Glutamatergic neuron (in vitro differentiated cells): ENCODE measurements at regions not wholly inside any gene's neighbourhood (a gene's known extent, or its start where the extent isn't known, plus 50 kb on each side); places are given as distances from the start of the nearest gene placed in this dataset.

Experiments used
- DNase-seq: peaks from one replicate; pipeline ENCODE4 v3.0.0; 2022
- H3K27ac Mint-ChIP-seq: one replicate; pipeline ENCODE4 v1.8.0; 2020; ENCODE audit warnings: mild to moderate bottlenecking, mixed read lengths, inconsistent platforms; ENCODE audit not compliant: unreplicated experiment
- H3K27me3 Mint-ChIP-seq: one replicate; pipeline ENCODE4 v1.8.0; 2020; ENCODE audit warnings: mild to moderate bottlenecking, moderate library complexity, mixed read lengths, inconsistent platforms; ENCODE audit not compliant: unreplicated experiment
- H3K36me3 Mint-ChIP-seq: one replicate; pipeline ENCODE4 v1.8.0; 2020; ENCODE audit warnings: mild to moderate bottlenecking, mixed read lengths, inconsistent platforms; ENCODE audit not compliant: unreplicated experiment
- H3K4me1 Mint-ChIP-seq: one replicate; pipeline ENCODE4 v1.8.0; 2020; ENCODE audit warnings: mild to moderate bottlenecking, low read depth, mixed read lengths, inconsistent platforms; ENCODE audit not compliant: unreplicated experiment
- H3K4me3 Mint-ChIP-seq: one replicate; pipeline ENCODE4 v1.8.0; 2020; ENCODE audit warnings: mild to moderate bottlenecking, mixed read lengths, inconsistent platforms; ENCODE audit not compliant: unreplicated experiment
- H3K9me3 Mint-ChIP-seq: one replicate; pipeline ENCODE4 v1.8.0; 2020; ENCODE audit warnings: mild to moderate bottlenecking, moderate library complexity, mixed read lengths, inconsistent platforms; ENCODE audit not compliant: unreplicated experiment
- TF ChIP-seq, protein P1 (sequence below): fragments of 200-600 bp; sonication (generic); IDR thresholded peaks from one replicate; pipeline ENCODE4 v1.5.0; 2021; ENCODE audit not compliant: partially characterized antibody, unreplicated experiment

DNA sequence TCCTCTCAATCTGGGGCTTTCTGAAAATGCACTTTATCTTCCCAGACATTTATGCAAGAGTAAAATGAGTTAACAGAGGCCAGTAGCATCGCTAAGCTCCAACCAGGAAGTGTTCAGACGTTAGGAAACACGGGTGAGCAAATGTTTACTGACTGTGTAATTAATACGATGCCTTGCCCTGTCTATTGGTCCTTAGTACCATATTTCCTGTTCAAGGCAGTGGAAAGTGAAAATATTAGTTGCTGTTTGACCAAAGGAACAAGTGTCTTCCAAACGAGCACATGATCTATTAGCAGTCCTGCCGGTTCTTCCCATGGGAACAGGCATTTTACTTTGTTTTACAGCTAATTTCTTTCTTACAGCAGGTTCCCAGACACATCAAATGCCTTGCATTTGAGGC lies 311.1 kb upstream of the JAG1 start:
- Mint-ChIP-seq H3K9me3 (no peaks in the 10 kb centered on the region), H3K36me3 (no peaks in the 10 kb centered on the region), H3K4me1 (peaks cover 5% of the 10 kb centered on the region), H3K27ac (no peak overlapping the region), H3K4me3 (no peak overlapping the region), H3K27me3 (no peaks in the 10 kb centered on the region)
- TF ChIP-seq, protein P1, sequence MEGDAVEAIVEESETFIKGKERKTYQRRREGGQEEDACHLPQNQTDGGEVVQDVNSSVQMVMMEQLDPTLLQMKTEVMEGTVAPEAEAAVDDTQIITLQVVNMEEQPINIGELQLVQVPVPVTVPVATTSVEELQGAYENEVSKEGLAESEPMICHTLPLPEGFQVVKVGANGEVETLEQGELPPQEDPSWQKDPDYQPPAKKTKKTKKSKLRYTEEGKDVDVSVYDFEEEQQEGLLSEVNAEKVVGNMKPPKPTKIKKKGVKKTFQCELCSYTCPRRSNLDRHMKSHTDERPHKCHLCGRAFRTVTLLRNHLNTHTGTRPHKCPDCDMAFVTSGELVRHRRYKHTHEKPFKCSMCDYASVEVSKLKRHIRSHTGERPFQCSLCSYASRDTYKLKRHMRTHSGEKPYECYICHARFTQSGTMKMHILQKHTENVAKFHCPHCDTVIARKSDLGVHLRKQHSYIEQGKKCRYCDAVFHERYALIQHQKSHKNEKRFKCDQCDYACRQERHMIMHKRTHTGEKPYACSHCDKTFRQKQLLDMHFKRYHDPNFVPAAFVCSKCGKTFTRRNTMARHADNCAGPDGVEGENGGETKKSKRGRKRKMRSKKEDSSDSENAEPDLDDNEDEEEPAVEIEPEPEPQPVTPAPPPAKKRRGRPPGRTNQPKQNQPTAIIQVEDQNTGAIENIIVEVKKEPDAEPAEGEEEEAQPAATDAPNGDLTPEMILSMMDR, result no peak
- DNase-seq, result no peak

DNA sequence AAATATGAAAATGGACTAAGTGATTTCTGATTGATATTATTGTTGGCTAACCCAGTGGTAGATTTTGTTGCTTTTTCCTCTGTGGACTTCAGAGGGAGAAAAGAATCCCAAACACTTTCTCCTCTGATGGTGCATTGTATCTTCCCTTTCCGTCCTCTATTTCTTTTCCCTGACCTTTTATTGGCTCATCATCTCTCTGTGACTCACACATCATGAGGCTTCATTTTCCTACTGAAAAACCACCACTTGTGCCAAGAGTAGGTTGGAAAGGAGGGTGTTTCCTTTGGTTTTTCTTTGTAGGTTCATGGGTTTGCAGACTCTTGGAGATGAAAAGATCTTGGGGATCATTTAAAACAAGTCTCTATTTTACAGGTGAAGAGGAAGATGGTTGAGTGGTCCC lies 311.7 kb upstream of the JAG1 start:
- Mint-ChIP-seq H3K4me3 (no peak overlapping the region), H3K27me3 (no peaks in the 10 kb centered on the region), H3K9me3 (no peaks in the 10 kb centered on the region), H3K27ac (no peak overlapping the region), H3K4me1 (peaks cover 5% of the 10 kb centered on the region), H3K36me3 (no peaks in the 10 kb centered on the region)
- DNase-seq, result no peak
- TF ChIP-seq, protein P1, result no peak

DNA sequence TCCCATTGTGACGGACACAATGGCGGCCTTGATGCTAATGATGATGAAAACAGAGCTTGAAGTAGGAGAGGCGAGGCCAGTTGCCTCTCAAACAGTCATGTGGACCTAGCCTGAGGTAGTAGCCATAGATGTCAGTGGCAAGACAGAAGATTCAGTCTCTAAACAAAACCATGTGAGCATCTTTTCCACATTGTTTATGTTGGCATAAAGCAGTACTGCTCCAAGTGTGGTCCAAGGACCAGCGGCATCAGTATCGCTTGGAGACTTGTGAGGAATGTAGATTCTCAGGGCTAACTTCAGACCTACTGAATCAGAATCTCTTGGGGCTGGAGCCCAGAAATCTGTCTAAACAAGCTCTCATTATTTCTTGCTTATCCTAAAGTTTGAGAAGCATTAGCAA lies 312.8 kb upstream of the JAG1 start:
- Mint-ChIP-seq H3K27me3 (peaks cover 3% of the 10 kb centered on the region), H3K9me3 (no peaks in the 10 kb centered on the region), H3K36me3 (no peaks in the 10 kb centered on the region), H3K4me3 (no peak overlapping the region), H3K4me1 (peaks cover 5% of the 10 kb centered on the region), H3K27ac (no peak overlapping the region)
- DNase-seq, result no peak
- TF ChIP-seq, protein P1, result no peak

DNA sequence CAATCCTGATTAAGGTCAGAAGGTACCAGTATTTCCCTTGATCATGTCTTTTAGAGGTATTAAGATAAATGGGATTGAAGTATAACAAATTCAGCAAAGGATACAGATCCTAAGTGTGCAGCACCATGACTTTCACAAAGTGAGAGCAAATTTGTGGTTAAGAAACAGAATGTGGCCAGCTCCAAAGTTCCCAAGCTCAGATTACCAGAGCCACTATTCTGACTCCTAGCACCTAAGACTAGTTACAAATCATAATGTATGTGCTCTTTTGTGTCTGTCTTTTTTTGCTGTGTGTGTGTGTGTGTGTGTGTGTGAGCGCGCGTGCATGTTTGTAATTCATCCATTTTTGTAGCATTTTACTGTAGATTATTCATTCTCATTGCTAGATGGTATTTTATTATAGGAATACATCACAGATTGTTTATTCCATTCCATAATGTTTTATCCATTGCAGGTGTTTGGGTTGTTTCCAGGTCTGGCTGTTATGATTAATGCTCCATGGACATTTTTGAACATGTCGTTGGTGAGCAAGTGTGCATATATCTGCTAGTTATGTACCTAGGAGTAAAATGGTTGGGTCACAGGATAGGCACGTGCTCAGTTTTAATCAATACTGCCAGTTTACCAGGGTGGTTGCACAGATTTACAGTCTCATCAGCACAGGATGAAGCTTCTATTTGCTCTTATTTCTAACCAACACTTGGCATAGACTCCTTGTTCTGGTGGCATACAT lies 314.0 kb upstream of the JAG1 start:
- H3K27ac Mint-ChIP-seq, result no peak overlapping the region
- TF ChIP-seq, protein P1, result no peak
- DNase-seq, result no peak

DNA sequence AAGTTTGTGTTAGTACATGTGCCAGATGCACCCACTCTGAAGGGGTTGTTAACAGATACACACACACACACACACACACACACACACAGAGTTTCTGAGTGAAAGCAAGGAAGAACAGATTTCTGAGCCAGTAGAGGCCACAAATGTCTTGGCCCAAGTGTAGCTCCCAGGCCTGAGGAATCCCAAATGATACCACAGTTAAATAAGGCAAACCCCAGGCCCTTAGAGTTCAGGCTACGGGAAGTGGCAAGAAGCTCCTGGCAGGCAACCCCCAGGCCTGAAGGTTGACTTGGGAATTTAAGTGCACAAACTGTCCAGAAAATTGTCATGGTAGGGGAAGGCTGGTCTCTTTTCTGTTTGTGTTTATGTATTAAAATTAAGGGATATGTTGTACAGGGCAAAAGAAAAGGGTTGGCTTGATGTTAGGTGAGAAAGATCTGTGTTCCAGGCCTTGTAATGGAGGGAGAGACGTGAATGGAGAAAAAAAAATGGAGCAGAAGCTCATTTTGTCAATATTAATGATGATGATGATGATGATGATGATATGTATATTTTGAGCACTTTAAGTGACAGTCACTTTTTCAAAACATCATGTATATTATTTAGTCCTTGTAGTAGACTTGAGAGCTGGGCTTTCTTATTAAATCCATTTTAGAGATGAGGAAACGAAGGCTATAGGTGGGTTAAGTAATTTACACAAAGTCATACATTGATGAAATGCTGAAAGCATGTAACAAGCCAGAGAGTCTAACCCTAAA lies 317.0 kb upstream of the JAG1 start:
- DNase-seq, result no peak
- Mint-ChIP-seq H3K27me3 (peaks cover 4% of the 10 kb centered on the region), H3K4me1 (no peaks in the 10 kb centered on the region), H3K9me3 (no peaks in the 10 kb centered on the region), H3K36me3 (no peaks in the 10 kb centered on the region), H3K4me3 (no peak overlapping the region), H3K27ac (no peak overlapping the region)
- TF ChIP-seq, protein P1, result no peak

More for the DNA sequence above, 314.0 kb upstream of the JAG1 start:
- Mint-ChIP-seq H3K9me3 (no peaks in the 10 kb centered on the region), H3K36me3 (no peaks in the 10 kb centered on the region), H3K4me3 (no peak overlapping the region), H3K27me3 (peaks cover 4% of the 10 kb centered on the region), H3K4me1 (peaks cover 5% of the 10 kb centered on the region)
